ENCODE measurements at regions not wholly inside any gene's neighbourhood (a gene's known extent, or its start where the extent isn't known, plus 50 kb on each side); places are given as distances from the start of the nearest gene placed in this dataset.
"Not testable (repeated sequence)": the region's sequence is repeated elsewhere in the genome, so short reads cannot be mapped to it uniquely, and the experiment has no call there.

DNA sequence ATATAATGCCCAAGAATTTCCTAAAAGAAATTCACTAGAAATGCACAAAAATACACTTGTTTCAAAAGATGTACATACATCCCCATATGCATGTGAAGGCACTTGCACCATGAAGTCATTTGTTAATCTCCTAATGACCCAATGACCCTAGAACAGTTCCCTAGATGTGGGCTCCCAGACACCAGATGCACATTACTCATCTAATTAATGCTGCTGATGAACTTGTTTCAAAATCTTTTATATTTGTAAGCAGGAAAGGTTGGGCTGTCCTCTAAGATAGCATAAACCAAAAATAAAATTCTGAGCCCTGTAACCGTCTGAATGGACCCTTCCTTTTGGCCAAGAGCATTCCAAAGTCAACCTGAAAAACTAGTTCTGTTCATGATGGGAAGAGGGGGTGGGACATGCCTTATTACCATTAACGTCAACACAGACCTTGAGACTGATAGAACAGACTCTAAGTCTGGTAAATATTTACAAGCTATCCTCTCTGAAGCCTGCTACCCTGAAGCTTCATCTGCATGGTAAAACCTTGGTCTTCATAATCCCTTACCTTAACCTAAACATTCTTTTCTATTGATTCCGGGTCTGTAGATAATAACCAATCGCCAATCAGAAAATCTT is 91.0 kb upstream of the DAPK1 start:
- Histone ChIP-seq H3K36me3 (ENCODE audit: control insufficient read depth in 5 of 5, insufficient read depth in 5 of 5, low read length in 5 of 5) (no peaks in the 10 kb centered on the region), H3K27me3 (ENCODE audit: control insufficient read depth in 5 of 5, insufficient read depth in 4 of 5, low read length in 5 of 5) (no peaks in the 10 kb centered on the region), H3K4me3 (ENCODE audit: low read depth in 1 of 5, low read length in 5 of 5) (no peak overlapping the region), H3K27ac (ENCODE audit: low read depth, low read length) (no peak overlapping the region), H3K9ac (ENCODE audit: low read length in 5 of 5) (no peak overlapping the region), H3K4me1 (ENCODE audit: control insufficient read depth in 5 of 5, insufficient read depth in 5 of 5, low read length in 5 of 5) (peaks cover 0 to 14% (median 0%) of the 10 kb centered on the region in 5 donors), H3K9me3 (ENCODE audit: control insufficient read depth in 5 of 5, low read length in 5 of 5) (no peaks in the 10 kb centered on the region)

DNA sequence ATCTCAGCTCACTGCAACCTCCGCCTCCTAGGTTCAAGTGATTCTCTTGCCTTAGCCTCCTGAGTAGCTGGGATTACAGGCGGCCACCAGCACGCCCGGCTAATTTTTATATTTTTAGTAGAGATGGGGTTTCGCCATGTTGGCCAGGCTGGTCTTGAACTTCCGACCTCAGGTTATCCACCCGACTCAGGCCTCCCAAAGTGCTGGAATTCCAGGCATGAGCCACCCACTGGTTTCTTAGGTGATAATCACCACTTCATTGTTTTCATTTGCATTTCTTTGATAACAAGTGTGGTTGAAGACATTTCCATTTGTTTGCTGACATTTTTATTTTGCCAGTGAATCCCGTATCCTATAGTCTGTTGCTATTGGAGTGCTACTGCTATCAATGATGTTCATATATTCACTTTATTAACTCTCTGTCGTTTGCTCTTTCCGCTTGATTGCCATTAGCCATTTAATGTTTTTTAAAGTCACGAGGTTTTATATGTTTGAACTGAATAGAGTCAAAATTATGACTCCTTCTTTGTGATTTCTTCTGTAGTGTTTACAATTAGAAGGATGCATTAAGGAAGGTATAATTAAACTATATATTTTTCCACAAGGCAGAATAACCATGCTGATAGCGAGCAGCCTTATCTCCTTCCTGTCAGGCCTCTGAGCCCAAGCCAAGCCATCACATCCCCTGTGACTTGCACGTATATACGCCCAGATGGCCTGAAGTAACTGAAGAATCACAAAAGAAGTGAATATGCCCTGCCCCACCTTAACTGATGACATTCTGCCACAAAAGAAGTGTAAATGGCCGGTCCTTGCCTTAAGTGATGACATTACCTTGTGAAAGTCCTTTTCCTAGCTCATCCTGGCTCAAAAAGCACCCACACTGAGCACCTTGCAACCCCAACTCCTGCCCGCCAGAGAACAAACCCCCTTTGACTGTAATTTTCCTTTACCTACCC is 87.3 kb upstream of the DAPK1 start:
- H3K9ac ChIP-seq (ENCODE audit: low read length in 5 of 5); H3K4me1 ChIP-seq (ENCODE audit: control insufficient read depth in 5 of 5, insufficient read depth in 5 of 5, low read length in 5 of 5): not testable (repeated sequence)

DNA sequence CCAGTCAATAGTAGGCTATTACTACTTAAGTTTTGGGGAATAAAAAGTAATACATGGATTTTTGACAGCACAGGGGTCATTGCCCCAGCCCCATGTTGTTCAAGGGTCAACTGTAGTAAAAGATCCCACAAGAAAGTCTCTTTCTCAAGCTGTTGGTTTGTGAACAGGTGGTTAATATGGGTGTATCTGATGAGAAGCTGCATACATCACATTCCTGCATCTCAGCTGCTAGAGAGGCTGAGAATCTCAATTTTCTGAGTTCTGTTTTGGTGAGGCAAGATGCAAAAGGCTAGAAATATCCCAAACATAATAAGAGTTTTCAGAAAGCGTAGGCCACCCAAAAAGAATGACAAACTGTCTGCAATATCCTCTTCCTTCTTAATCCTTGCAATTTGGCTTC is 76.8 kb upstream of the DAPK1 start:
- Histone ChIP-seq H3K9ac (ENCODE audit: low read length in 5 of 5) (no peak overlapping the region), H3K27ac (ENCODE audit: low read depth, low read length) (no peak overlapping the region), H3K27me3 (ENCODE audit: control insufficient read depth in 5 of 5, insufficient read depth in 4 of 5, low read length in 5 of 5) (no peaks in the 10 kb centered on the region), H3K4me1 (ENCODE audit: control insufficient read depth in 5 of 5, insufficient read depth in 5 of 5, low read length in 5 of 5) (no peaks in the 10 kb centered on the region), H3K9me3 (ENCODE audit: control insufficient read depth in 5 of 5, low read length in 5 of 5) (peaks cover 0 to 13% (median 6%) of the 10 kb centered on the region in 5 donors), H3K4me3 (ENCODE audit: low read depth in 1 of 5, low read length in 5 of 5) (no peak overlapping the region), H3K36me3 (ENCODE audit: control insufficient read depth in 5 of 5, insufficient read depth in 5 of 5, low read length in 5 of 5) (no peaks in the 10 kb centered on the region)

More for the DNA sequence above, 87.3 kb upstream of the DAPK1 start:
- not testable (repeated sequence) for H3K27me3 ChIP-seq (ENCODE audit: control insufficient read depth in 5 of 5, insufficient read depth in 4 of 5, low read length in 5 of 5); H3K27ac ChIP-seq (ENCODE audit: low read depth, low read length); H3K9me3 ChIP-seq (ENCODE audit: control insufficient read depth in 5 of 5, low read length in 5 of 5); H3K36me3 ChIP-seq (ENCODE audit: control insufficient read depth in 5 of 5, insufficient read depth in 5 of 5, low read length in 5 of 5); H3K4me3 ChIP-seq (ENCODE audit: low read depth in 1 of 5, low read length in 5 of 5)

DNA sequence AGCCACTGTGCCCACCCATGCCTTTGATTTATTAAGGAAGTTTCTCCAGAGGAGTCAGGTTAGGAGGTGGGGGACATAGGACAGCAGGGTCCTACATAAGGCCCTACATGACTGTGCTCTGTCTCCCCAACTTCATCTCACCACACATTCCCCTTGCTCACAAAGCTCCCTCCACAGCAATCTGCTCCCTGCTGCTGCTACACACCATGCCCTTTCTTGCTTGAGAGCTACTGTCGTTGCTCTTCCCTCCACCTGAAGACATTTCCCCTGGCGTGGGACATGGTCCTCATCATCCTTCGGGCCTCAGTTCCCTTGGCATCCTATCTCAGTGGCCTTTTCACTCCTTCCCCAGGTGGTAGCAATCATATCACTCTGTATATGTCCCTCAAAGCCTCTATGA is 75.9 kb upstream of the DAPK1 start:
- no peaks in the 10 kb centered on the region for H3K27me3 ChIP-seq (ENCODE audit: control insufficient read depth in 5 of 5, insufficient read depth in 4 of 5, low read length in 5 of 5)
- no peak overlapping the region for H3K27ac ChIP-seq (ENCODE audit: low read depth, low read length)
- no peaks in the 10 kb centered on the region for H3K36me3 ChIP-seq (ENCODE audit: control insufficient read depth in 5 of 5, insufficient read depth in 5 of 5, low read length in 5 of 5)
- H3K9ac ChIP-seq (ENCODE audit: low read length in 5 of 5): no peak overlapping the region
- H3K9me3 ChIP-seq (ENCODE audit: control insufficient read depth in 5 of 5, low read length in 5 of 5): peaks cover 0 to 13% (median 6%) of the 10 kb centered on the region in 5 donors
- H3K4me1 ChIP-seq (ENCODE audit: control insufficient read depth in 5 of 5, insufficient read depth in 5 of 5, low read length in 5 of 5): no peaks in the 10 kb centered on the region
- no peak overlapping the region for H3K4me3 ChIP-seq (ENCODE audit: low read depth in 1 of 5, low read length in 5 of 5)

DNA sequence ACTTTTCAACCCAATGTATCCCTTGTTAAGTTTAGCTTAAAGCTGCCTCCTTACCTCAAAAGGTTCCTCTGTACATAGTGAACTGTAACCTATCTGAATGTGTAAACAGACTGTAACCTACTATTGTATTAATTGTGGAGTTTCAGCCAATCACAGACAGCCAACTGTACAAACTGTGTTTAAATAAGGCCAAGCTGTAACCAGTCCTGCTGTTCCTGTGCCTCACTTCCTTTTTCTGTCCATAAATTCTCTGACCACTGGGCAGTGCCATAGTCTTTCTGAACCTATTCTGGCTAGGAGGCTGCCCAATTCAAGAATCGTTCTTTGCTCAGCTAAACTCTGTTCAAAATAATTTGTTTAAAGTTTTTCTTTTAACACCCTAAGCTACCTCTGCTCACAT is 74.7 kb upstream of the DAPK1 start:
- no peak overlapping the region for H3K27ac ChIP-seq (ENCODE audit: low read depth, low read length)
- H3K9ac ChIP-seq (ENCODE audit: low read length in 5 of 5): no peak overlapping the region
- peaks cover 0 to 13% (median 6%) of the 10 kb centered on the region in 5 donors for H3K9me3 ChIP-seq (ENCODE audit: control insufficient read depth in 5 of 5, low read length in 5 of 5)
- H3K27me3 ChIP-seq (ENCODE audit: control insufficient read depth in 5 of 5, insufficient read depth in 4 of 5, low read length in 5 of 5): no peaks in the 10 kb centered on the region
- no peak overlapping the region for H3K4me3 ChIP-seq (ENCODE audit: low read depth in 1 of 5, low read length in 5 of 5)
- H3K36me3 ChIP-seq (ENCODE audit: control insufficient read depth in 5 of 5, insufficient read depth in 5 of 5, low read length in 5 of 5): no peaks in the 10 kb centered on the region
- no peaks in the 10 kb centered on the region for H3K4me1 ChIP-seq (ENCODE audit: control insufficient read depth in 5 of 5, insufficient read depth in 5 of 5, low read length in 5 of 5)

DNA sequence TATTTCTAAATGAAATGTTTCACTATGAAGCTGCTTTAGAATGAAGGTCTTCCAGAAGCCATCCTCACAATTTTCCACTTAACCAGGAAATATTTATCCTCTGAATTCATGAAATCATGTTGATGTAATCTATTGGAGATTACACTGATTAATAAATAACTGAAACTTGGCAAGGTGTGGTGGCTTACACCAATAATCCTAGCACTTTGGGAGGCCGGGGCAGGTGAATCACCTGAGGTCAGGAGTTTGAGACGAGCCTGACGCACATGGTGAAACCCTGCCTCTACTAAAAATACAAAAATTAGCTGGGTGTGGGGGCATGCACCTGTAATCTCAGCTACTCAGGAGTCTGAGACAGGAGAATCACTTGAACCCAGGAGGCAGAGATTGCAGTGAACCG is 73.8 kb upstream of the DAPK1 start:
- H3K36me3 ChIP-seq (ENCODE audit: control insufficient read depth in 5 of 5, insufficient read depth in 5 of 5, low read length in 5 of 5); H3K4me3 ChIP-seq (ENCODE audit: low read depth in 1 of 5, low read length in 5 of 5); H3K27me3 ChIP-seq (ENCODE audit: control insufficient read depth in 5 of 5, insufficient read depth in 4 of 5, low read length in 5 of 5); H3K4me1 ChIP-seq (ENCODE audit: control insufficient read depth in 5 of 5, insufficient read depth in 5 of 5, low read length in 5 of 5); H3K27ac ChIP-seq (ENCODE audit: low read depth, low read length); H3K9ac ChIP-seq (ENCODE audit: low read length in 5 of 5): not testable (repeated sequence)
- H3K9me3 ChIP-seq (ENCODE audit: control insufficient read depth in 5 of 5, low read length in 5 of 5): peaks cover 0 to 13% (median 6%) of the 10 kb centered on the region in 5 donors

DNA sequence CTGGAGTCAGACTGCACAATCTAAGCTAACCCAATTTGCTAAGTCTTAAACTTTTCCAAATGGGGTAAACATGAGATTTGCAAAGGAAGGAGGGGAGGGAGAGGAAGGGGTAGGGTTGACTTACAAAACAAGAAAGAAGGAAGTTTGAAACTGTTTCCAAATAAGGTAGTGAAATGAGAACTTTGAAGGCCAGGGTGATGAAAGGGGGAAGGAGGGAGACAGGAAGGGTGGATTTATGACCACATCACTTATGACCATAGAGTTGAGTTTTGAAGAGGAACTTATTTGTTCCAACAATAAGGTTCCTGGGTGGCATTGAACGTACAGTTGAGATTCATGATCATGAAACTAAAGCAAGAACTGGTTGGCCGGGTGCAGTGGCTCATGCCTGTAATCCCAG is 72.5 kb upstream of the DAPK1 start:
- no peak overlapping the region for H3K27ac ChIP-seq (ENCODE audit: low read depth, low read length)

DNA sequence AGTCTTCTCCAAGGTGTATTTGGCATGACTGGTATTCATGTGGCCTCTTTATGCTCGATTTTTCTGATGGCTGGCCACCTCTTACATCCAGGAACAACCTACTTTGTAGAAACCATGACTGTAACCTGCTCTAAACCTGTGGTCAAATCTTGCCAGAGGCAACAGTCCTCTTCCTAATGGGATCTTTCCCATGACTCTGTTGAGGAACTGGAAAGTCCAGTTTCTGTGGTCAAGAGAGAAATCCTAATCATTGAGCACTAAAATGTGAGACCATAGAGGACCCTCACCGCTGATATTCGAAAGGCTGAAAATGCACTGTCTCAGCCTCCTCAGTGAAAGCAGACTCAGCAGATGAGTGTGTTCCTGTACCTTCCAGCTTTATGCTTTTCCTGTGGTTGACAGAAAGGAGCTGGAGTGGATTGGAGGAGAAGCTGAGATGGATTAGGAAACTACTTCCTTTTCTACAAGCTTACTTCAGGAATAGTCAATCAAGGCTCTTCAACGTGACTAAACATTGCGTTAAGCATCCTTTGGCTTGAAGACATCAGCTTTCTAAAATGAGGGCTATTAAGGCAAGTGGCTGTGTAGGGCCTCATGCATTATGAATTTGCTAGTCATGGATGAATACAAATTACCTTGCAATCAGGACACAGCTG is 69.7 kb upstream of the DAPK1 start:
- Histone ChIP-seq H3K9me3 (ENCODE audit: control insufficient read depth in 5 of 5, low read length in 5 of 5) (peaks cover 0 to 13% (median 6%) of the 10 kb centered on the region in 5 donors), H3K9ac (ENCODE audit: low read length in 5 of 5) (no peak overlapping the region), H3K4me1 (ENCODE audit: control insufficient read depth in 5 of 5, insufficient read depth in 5 of 5, low read length in 5 of 5) (peaks cover 0 to 7% (median 0%) of the 10 kb centered on the region in 5 donors), H3K4me3 (ENCODE audit: low read depth in 1 of 5, low read length in 5 of 5) (no peak overlapping the region), H3K36me3 (ENCODE audit: control insufficient read depth in 5 of 5, insufficient read depth in 5 of 5, low read length in 5 of 5) (no peaks in the 10 kb centered on the region), H3K27me3 (ENCODE audit: control insufficient read depth in 5 of 5, insufficient read depth in 4 of 5, low read length in 5 of 5) (no peaks in the 10 kb centered on the region), H3K27ac (ENCODE audit: low read depth, low read length) (no peak overlapping the region)

More for the DNA sequence above, 72.5 kb upstream of the DAPK1 start:
- peaks cover 0 to 13% (median 6%) of the 10 kb centered on the region in 5 donors for H3K9me3 ChIP-seq (ENCODE audit: control insufficient read depth in 5 of 5, low read length in 5 of 5)
- no peaks in the 10 kb centered on the region for H3K36me3 ChIP-seq (ENCODE audit: control insufficient read depth in 5 of 5, insufficient read depth in 5 of 5, low read length in 5 of 5)
- H3K4me1 ChIP-seq (ENCODE audit: control insufficient read depth in 5 of 5, insufficient read depth in 5 of 5, low read length in 5 of 5): no peaks in the 10 kb centered on the region
- no peak overlapping the region for H3K4me3 ChIP-seq (ENCODE audit: low read depth in 1 of 5, low read length in 5 of 5)
- no peak overlapping the region for H3K9ac ChIP-seq (ENCODE audit: low read length in 5 of 5)
- H3K27me3 ChIP-seq (ENCODE audit: control insufficient read depth in 5 of 5, insufficient read depth in 4 of 5, low read length in 5 of 5): no peaks in the 10 kb centered on the region

DNA sequence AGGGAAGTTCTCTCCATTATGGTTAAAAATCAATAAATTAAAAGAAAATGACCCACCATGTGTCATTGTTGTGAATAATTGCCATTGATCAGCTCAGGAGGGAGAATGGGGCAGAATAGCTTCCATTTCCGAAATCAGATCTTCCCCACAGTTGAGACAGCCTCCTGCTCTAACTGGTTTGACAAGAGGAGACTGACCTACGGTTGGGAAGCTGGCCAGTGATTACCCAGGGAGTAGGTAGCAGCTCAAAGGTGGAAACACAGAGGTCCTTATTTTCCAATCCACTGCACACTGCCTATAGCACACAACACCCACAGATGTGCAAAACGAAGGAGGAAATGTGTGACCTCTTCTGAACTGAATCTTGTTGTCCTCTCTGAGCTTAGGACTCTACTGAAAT is 69.0 kb upstream of the DAPK1 start:
- H3K9ac ChIP-seq (ENCODE audit: low read length in 5 of 5): no peak overlapping the region

DNA sequence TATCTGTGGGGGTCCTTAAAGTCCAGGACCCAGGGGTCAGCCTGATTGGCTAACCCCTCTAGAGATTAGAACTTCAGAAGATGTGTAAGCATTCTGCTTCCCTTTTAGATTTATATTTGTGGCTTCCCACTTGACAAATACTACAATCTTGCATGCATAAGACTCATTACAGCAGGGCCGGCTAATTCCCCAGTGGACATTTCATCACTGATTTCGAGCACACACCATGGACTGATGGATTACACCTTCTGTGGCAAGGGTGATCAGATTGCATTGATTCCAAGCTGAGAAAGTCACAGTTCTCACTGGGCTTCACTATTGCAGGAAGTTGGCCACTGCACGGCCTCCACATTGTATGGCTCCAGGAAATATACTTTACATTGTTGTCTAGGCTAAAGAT is 65.8 kb upstream of the DAPK1 start:
- H3K4me3 ChIP-seq (ENCODE audit: low read depth in 1 of 5, low read length in 5 of 5): no peak overlapping the region
- no peaks in the 10 kb centered on the region for H3K36me3 ChIP-seq (ENCODE audit: control insufficient read depth in 5 of 5, insufficient read depth in 5 of 5, low read length in 5 of 5)
- no peaks in the 10 kb centered on the region for H3K27me3 ChIP-seq (ENCODE audit: control insufficient read depth in 5 of 5, insufficient read depth in 4 of 5, low read length in 5 of 5)
- H3K27ac ChIP-seq (ENCODE audit: low read depth, low read length): no peak overlapping the region
- H3K9me3 ChIP-seq (ENCODE audit: control insufficient read depth in 5 of 5, low read length in 5 of 5): no peaks in the 10 kb centered on the region
- H3K9ac ChIP-seq (ENCODE audit: low read length in 5 of 5): no peak overlapping the region
- peaks cover 0 to 7% (median 0%) of the 10 kb centered on the region in 5 donors for H3K4me1 ChIP-seq (ENCODE audit: control insufficient read depth in 5 of 5, insufficient read depth in 5 of 5, low read length in 5 of 5)

More for the DNA sequence above, 69.0 kb upstream of the DAPK1 start:
- peaks cover 0 to 13% (median 6%) of the 10 kb centered on the region in 5 donors for H3K9me3 ChIP-seq (ENCODE audit: control insufficient read depth in 5 of 5, low read length in 5 of 5)
- H3K36me3 ChIP-seq (ENCODE audit: control insufficient read depth in 5 of 5, insufficient read depth in 5 of 5, low read length in 5 of 5): no peaks in the 10 kb centered on the region
- peaks cover 0 to 7% (median 0%) of the 10 kb centered on the region in 5 donors for H3K4me1 ChIP-seq (ENCODE audit: control insufficient read depth in 5 of 5, insufficient read depth in 5 of 5, low read length in 5 of 5)
- no peak overlapping the region for H3K4me3 ChIP-seq (ENCODE audit: low read depth in 1 of 5, low read length in 5 of 5)
- no peak overlapping the region for H3K27ac ChIP-seq (ENCODE audit: low read depth, low read length)
- H3K27me3 ChIP-seq (ENCODE audit: control insufficient read depth in 5 of 5, insufficient read depth in 4 of 5, low read length in 5 of 5): no peaks in the 10 kb centered on the region
